Body of pancreas (tissue), 4 donors: ENCODE measurements at regions not wholly inside any gene's neighbourhood (a gene's known extent, or its start where the extent isn't known, plus 50 kb on each side); places are given as distances from the start of the nearest gene placed in this dataset.

ENCODE experiments used
- POLR2A ChIP-seq, 3 donors: fragments of 450-650 bp; IDR thresholded peaks; one replicate each; pipeline ENCODE4 v1.6.1; 2016; ENCODE audit warnings: antibody characterized with exemption in 3 of 3, mild to moderate bottlenecking in 2 of 3
- TF ChIP-seq, protein P1 (sequence below), 7 experiments: fragments of 450-650 bp in 4 of 7; fragments of 200-600 bp in 3 of 7; sonication (generic) in 3 of 7; IDR thresholded peaks; one replicate each; pipeline ENCODE4 v1.5.1; 2016 to 2019; ENCODE audit warnings: antibody characterized with exemption in 7 of 7

DNA sequence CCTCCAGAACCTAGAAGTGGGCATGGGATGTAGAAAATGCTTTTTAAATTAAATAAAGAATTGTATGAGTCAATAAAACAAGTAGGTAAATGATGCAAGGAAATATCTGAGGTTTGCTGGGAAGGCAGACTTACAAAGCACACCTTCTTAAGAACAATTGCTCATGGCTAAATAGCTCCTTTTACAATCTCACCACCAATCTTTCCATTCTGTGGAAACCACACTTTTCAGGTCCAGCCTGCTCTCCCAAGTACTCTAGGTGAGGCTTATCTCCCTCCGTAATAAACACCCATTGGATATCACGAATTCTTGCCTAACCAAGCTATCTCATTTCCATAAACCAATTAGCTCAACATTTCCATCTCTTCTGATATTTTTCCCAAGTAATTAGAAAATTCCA is 91.5 kb upstream of the SLC8A1 start:
- TF ChIP-seq, protein P1, sequence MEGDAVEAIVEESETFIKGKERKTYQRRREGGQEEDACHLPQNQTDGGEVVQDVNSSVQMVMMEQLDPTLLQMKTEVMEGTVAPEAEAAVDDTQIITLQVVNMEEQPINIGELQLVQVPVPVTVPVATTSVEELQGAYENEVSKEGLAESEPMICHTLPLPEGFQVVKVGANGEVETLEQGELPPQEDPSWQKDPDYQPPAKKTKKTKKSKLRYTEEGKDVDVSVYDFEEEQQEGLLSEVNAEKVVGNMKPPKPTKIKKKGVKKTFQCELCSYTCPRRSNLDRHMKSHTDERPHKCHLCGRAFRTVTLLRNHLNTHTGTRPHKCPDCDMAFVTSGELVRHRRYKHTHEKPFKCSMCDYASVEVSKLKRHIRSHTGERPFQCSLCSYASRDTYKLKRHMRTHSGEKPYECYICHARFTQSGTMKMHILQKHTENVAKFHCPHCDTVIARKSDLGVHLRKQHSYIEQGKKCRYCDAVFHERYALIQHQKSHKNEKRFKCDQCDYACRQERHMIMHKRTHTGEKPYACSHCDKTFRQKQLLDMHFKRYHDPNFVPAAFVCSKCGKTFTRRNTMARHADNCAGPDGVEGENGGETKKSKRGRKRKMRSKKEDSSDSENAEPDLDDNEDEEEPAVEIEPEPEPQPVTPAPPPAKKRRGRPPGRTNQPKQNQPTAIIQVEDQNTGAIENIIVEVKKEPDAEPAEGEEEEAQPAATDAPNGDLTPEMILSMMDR (IDR thresholded peaks at IDR 0.05): no peak
- TF ChIP-seq POLR2A (IDR thresholded peaks at IDR 0.05): no peak
